ENCODE measurements at regions not wholly inside any gene's neighbourhood (a gene's known extent, or its start where the extent isn't known, plus 50 kb on each side); places are given as distances from the start of the nearest gene placed in this dataset.

GRCh38 chr2:67503066-67503795 lies 106.1 kb downstream of the ETAA1 start:
- Mint-ChIP-seq H3K9me3 (peaks cover 9% of the 10 kb centered on the region), H3K27me3 (ENCODE audit: low read depth, poor library complexity) (peaks cover 6% of the 10 kb centered on the region), H3K4me1 (peaks cover 21% of the 10 kb centered on the region), H3K36me3 (ENCODE audit: low read depth) (no peaks in the 10 kb centered on the region), H3K4me3 (no peak overlapping the region), H3K27ac (no peak overlapping the region)
- DNase-seq = no peak
- no peak for TF ChIP-seq CTCF (IDR thresholded peaks at IDR 0.05)

- H3K4me1 Mint-ChIP-seq = no peaks in the 10 kb centered on the region
- TF ChIP-seq CTCF (IDR thresholded peaks at IDR 0.05) = no peak
Measured at GRCh38 chr2:67510745-67511144, 113.6 kb downstream of the ETAA1 start.

GRCh38 chr2:67514515-67514914 lies 117.4 kb downstream of the ETAA1 start:
- H3K27ac Mint-ChIP-seq = no peak overlapping the region
- H3K4me3 Mint-ChIP-seq = no peak overlapping the region
- no peak for DNase-seq
- no peaks in the 10 kb centered on the region for H3K4me1 Mint-ChIP-seq
- H3K9me3 Mint-ChIP-seq = peaks cover 19% of the 10 kb centered on the region
- H3K36me3 Mint-ChIP-seq (ENCODE audit: low read depth) = peaks cover 5% of the 10 kb centered on the region
- TF ChIP-seq CTCF (IDR thresholded peaks at IDR 0.05) = no peak
- peaks cover 3% of the 10 kb centered on the region for H3K27me3 Mint-ChIP-seq (ENCODE audit: low read depth, poor library complexity)

More at GRCh38 chr2:67510745-67511144, 113.6 kb downstream of the ETAA1 start:
- Mint-ChIP-seq H3K9me3 (peaks cover 12% of the 10 kb centered on the region), H3K4me3 (no peak overlapping the region), H3K27me3 (ENCODE audit: low read depth, poor library complexity) (no peaks in the 10 kb centered on the region), H3K27ac (no peak overlapping the region), H3K36me3 (ENCODE audit: low read depth) (no peaks in the 10 kb centered on the region)
- no peak for DNase-seq

- H3K9me3 Mint-ChIP-seq = peaks cover 19% of the 10 kb centered on the region
- H3K27ac Mint-ChIP-seq = no peak overlapping the region
- H3K4me1 Mint-ChIP-seq = no peaks in the 10 kb centered on the region
- H3K36me3 Mint-ChIP-seq (ENCODE audit: low read depth) = peaks cover 5% of the 10 kb centered on the region
- TF ChIP-seq CTCF (IDR thresholded peaks at IDR 0.05) = no peak
- no peak for DNase-seq
- H3K27me3 Mint-ChIP-seq (ENCODE audit: low read depth, poor library complexity) = peaks cover 4% of the 10 kb centered on the region
- H3K4me3 Mint-ChIP-seq = no peak overlapping the region
Measured at GRCh38 chr2:67515056-67515455, 117.9 kb downstream of the ETAA1 start.

GRCh38 chr2:67515538-67515937 lies 118.4 kb downstream of the ETAA1 start:
- peaks cover 5% of the 10 kb centered on the region for H3K36me3 Mint-ChIP-seq (ENCODE audit: low read depth)
- no peak for TF ChIP-seq CTCF (IDR thresholded peaks at IDR 0.05)
- no peak for DNase-seq
- H3K4me3 Mint-ChIP-seq = no peak overlapping the region
- peaks cover 8% of the 10 kb centered on the region for H3K27me3 Mint-ChIP-seq (ENCODE audit: low read depth, poor library complexity)
- no peaks in the 10 kb centered on the region for H3K4me1 Mint-ChIP-seq
- peaks cover 19% of the 10 kb centered on the region for H3K9me3 Mint-ChIP-seq
- H3K27ac Mint-ChIP-seq = no peak overlapping the region

- no peak overlapping the region for H3K27ac Mint-ChIP-seq
- peaks cover 8% of the 10 kb centered on the region for H3K27me3 Mint-ChIP-seq (ENCODE audit: low read depth, poor library complexity)
- no peak for TF ChIP-seq CTCF (IDR thresholded peaks at IDR 0.05)
- H3K4me1 Mint-ChIP-seq = no peaks in the 10 kb centered on the region
- peaks cover 5% of the 10 kb centered on the region for H3K36me3 Mint-ChIP-seq (ENCODE audit: low read depth)
- no peak overlapping the region for H3K4me3 Mint-ChIP-seq
- no peak for DNase-seq
- H3K9me3 Mint-ChIP-seq = peaks cover 19% of the 10 kb centered on the region
Measured at GRCh38 chr2:67516362-67516761, 119.2 kb downstream of the ETAA1 start.

All from nephron progenitor cell (in vitro differentiated cells).